ENCODE measurements at regions not wholly inside any gene's neighbourhood (a gene's known extent, or its start where the extent isn't known, plus 50 kb on each side); places are given as distances from the start of the nearest gene placed in this dataset.

GRCh38 chr10:128281343-128281742 is 155.1 kb upstream of the MKI67 start:
- no peak for DNase-seq
- H3K36me3 Mint-ChIP-seq (ENCODE audit: low read depth): no peaks in the 10 kb centered on the region
- H3K27me3 Mint-ChIP-seq: peaks cover 36% of the 10 kb centered on the region
- H3K4me3 Mint-ChIP-seq: no peak overlapping the region
- no peaks in the 10 kb centered on the region for H3K9me3 Mint-ChIP-seq
- no peak overlapping the region for H3K27ac Mint-ChIP-seq
- H3K4me1 Mint-ChIP-seq (ENCODE audit: low read depth): no peaks in the 10 kb centered on the region

- Mint-ChIP-seq H3K36me3 (ENCODE audit: low read depth) (no peaks in the 10 kb centered on the region), H3K9me3 (no peaks in the 10 kb centered on the region), H3K27me3 (peaks cover 34% of the 10 kb centered on the region), H3K27ac (no peak overlapping the region), H3K4me1 (ENCODE audit: low read depth) (no peaks in the 10 kb centered on the region), H3K4me3 (no peak overlapping the region)
- no peak for DNase-seq
These were observed 155.6 kb upstream of the MKI67 start for GRCh38 chr10:128281861-128282260.

DNA sequence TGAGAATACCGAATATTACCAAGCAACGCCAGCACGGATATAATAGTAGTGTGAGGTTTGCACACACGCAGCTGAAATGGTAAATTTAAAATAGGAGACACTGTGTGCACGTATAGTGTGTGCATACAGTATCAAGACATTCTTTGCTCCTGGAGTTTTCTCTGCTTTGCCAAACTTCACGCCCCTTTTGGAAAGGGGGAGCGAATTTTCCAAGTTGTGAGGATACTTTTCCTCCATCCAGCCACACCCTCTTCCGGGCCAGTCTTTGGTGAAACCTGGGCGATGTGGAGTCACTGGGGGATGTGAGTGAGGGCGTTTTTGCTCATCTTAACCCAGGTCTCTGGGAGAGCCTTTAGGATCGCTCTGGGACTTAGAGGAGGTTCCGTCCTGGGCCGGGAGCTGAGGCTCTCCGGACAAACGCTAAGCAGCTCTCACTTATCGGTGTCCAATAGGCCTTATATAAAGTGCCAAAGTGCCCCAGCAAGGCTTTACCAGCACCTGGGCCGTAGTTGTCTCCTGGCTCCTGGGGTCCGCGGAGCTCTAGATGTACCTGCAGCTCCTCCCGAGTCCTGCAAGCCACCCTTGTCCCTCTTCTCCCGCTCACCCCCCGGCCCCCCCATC is 160.0 kb upstream of the MKI67 start:
- Mint-ChIP-seq H3K9me3 (no peaks in the 10 kb centered on the region), H3K4me3 (no peak overlapping the region), H3K36me3 (ENCODE audit: low read depth) (no peaks in the 10 kb centered on the region), H3K27me3 (peaks cover 41% of the 10 kb centered on the region), H3K4me1 (ENCODE audit: low read depth) (no peaks in the 10 kb centered on the region), H3K27ac (no peak overlapping the region)
- DNase-seq: no peak

- Mint-ChIP-seq H3K36me3 (ENCODE audit: low read depth) (no peaks in the 10 kb centered on the region), H3K27me3 (peaks cover 41% of the 10 kb centered on the region), H3K4me1 (ENCODE audit: low read depth) (no peaks in the 10 kb centered on the region), H3K9me3 (no peaks in the 10 kb centered on the region), H3K4me3 (no peak overlapping the region), H3K27ac (no peak overlapping the region)
- no peak for DNase-seq
These were observed 160.7 kb upstream of the MKI67 start for GRCh38 chr10:128286762-128287500.

DNA sequence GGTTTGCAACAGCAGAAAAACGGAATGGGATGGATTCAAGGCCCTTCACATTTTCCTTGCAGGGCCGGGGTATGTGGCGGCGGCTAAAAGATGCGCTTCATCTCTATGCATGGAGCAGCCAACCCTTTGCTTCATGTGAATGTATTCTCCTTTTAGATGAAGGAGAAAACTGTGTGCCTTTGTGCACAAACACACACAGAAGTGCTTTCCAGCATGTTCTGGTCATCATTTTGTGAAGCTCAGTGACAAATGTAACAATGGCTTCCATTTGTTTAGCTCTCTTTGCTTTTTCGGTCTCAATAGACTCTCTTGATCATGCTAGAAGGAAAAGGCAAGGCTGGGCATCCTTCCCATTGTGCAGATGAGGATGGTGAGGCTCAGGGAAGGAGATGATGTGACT is 161.7 kb upstream of the MKI67 start:
- no peak for DNase-seq
- H3K36me3 Mint-ChIP-seq (ENCODE audit: low read depth): no peaks in the 10 kb centered on the region
- peaks cover 41% of the 10 kb centered on the region for H3K27me3 Mint-ChIP-seq
- H3K27ac Mint-ChIP-seq: no peak overlapping the region
- H3K4me1 Mint-ChIP-seq (ENCODE audit: low read depth): no peaks in the 10 kb centered on the region
- H3K9me3 Mint-ChIP-seq: no peaks in the 10 kb centered on the region
- H3K4me3 Mint-ChIP-seq: no peak overlapping the region

DNA sequence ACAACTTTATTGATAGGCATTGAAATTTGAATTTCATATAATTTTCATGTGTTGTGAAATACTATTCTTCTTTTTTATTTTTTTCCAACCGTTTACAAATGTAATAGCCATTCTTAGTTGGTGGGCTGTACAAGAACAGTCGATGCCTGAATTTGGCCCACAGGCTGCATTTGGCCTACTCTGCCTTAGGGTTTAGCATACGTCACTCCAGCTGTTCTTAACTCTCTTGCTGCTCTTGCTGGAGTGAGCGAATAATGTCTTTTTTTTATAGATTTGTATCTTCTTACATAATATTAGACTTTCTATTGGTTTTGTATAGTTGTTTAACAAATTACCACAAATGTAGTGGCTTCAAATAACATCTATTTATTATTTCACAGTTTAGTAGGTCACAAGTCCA is 163.4 kb upstream of the MKI67 start:
- no peak overlapping the region for H3K27ac Mint-ChIP-seq
- H3K9me3 Mint-ChIP-seq: no peaks in the 10 kb centered on the region
- no peaks in the 10 kb centered on the region for H3K36me3 Mint-ChIP-seq (ENCODE audit: low read depth)
- no peak for DNase-seq
- no peak overlapping the region for H3K4me3 Mint-ChIP-seq
- H3K27me3 Mint-ChIP-seq: peaks cover 37% of the 10 kb centered on the region
- no peaks in the 10 kb centered on the region for H3K4me1 Mint-ChIP-seq (ENCODE audit: low read depth)

GRCh38 chr10:128295003-128295402 is 168.8 kb upstream of the MKI67 start:
- Mint-ChIP-seq H3K9me3 (no peaks in the 10 kb centered on the region), H3K4me3 (no peak overlapping the region), H3K36me3 (ENCODE audit: low read depth) (no peaks in the 10 kb centered on the region), H3K27me3 (no peaks in the 10 kb centered on the region), H3K27ac (no peak overlapping the region), H3K4me1 (ENCODE audit: low read depth) (no peaks in the 10 kb centered on the region)
- DNase-seq: no peak

- H3K27ac Mint-ChIP-seq: no peak overlapping the region
- no peak overlapping the region for H3K4me3 Mint-ChIP-seq
- DNase-seq: no peak
- no peaks in the 10 kb centered on the region for H3K27me3 Mint-ChIP-seq
- H3K9me3 Mint-ChIP-seq: no peaks in the 10 kb centered on the region
- no peaks in the 10 kb centered on the region for H3K36me3 Mint-ChIP-seq (ENCODE audit: low read depth)
- no peaks in the 10 kb centered on the region for H3K4me1 Mint-ChIP-seq (ENCODE audit: low read depth)
These were observed 170.2 kb upstream of the MKI67 start for GRCh38 chr10:128296253-128297007.

DNA sequence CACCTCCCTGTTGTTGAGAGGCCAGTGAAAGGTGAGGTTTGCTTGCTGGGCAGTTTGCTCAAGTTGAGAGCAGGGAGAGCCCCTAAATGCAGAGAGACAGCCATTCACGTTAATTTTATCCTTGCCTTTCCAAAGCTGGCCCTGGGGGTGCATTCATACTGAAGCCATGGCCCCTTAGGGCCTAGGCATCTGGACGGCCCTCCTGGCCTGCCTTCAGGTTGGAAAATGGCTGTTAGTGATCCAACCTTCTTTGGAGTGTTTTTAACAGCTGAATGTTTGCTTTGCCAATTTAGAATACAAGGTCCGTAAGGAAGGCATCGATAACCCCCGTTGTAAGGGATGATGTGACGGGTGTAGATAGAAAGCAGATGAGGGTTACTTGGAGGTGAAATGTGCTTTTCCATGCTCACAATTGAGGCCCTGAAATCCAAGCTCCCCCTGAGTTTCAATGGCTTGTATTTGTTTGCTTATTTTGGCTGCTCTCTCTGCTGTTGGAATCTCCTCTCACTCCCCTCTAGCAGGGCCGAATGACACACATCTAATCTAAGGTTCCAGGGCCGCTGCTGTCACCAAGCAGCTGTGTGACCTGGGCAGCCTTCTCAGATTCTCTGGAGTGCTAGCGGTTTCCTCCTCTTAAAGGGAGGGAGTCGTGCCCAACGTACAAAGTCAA is 171.6 kb upstream of the MKI67 start:
- no peak overlapping the region for H3K4me3 Mint-ChIP-seq
- no peaks in the 10 kb centered on the region for H3K36me3 Mint-ChIP-seq (ENCODE audit: low read depth)
- H3K4me1 Mint-ChIP-seq (ENCODE audit: low read depth): no peaks in the 10 kb centered on the region
- no peaks in the 10 kb centered on the region for H3K27me3 Mint-ChIP-seq
- no peaks in the 10 kb centered on the region for H3K9me3 Mint-ChIP-seq
- no peak for DNase-seq
- H3K27ac Mint-ChIP-seq: no peak overlapping the region

GRCh38 chr10:128298587-128298986 is 172.4 kb upstream of the MKI67 start:
- Mint-ChIP-seq H3K9me3 (no peaks in the 10 kb centered on the region), H3K27ac (no peak overlapping the region), H3K36me3 (ENCODE audit: low read depth) (no peaks in the 10 kb centered on the region), H3K4me3 (no peak overlapping the region), H3K27me3 (no peaks in the 10 kb centered on the region), H3K4me1 (ENCODE audit: low read depth) (no peaks in the 10 kb centered on the region)
- DNase-seq: no peak

DNA sequence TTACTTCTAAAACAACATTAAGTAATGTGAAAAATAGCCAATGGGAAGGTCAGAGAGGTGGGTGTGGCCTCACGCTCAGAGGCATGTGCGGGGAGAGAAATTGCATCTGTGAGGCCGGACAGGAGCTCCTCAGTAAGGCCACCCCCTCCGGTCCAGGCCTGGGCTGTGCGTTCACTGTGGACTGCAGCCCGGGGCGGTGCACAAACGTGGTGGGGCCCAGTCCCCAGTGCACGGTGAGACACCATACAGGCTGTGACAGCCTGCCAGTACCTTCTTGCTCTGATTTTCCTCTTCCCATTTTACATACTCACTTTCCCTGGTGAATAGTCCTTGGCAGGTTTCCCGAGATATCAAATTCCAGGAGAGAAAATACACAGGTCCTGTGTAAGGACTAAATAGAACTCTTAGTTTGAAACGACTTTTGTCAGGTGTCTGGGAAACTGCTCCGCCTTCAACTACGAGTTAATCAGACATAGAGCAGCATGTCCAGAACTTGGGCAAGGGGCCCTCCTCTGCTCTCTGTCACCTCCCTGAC is 174.1 kb upstream of the MKI67 start:
- Mint-ChIP-seq H3K4me1 (ENCODE audit: low read depth) (no peaks in the 10 kb centered on the region), H3K9me3 (no peaks in the 10 kb centered on the region), H3K27ac (no peak overlapping the region), H3K4me3 (no peak overlapping the region), H3K36me3 (ENCODE audit: low read depth) (no peaks in the 10 kb centered on the region), H3K27me3 (no peaks in the 10 kb centered on the region)
- DNase-seq: no peak

DNA sequence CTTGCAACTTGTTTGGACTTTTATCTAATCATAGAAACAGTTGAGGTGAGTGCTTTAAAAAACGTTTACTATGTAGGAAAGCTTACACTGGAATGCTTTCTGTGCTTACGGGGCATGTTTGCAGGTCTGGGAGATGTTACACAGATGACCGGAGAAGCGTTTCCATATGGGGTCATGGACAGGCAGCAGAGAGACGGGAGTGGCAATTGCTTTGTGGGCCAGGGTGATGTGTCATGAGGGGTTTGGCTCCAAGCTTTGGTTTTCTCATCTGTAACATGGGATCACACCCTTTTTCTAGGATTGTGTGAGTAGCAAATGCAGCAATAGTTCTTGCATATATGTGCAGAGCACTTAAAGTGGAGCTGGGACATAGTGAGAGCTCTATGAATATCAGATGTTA is 174.8 kb upstream of the MKI67 start:
- no peaks in the 10 kb centered on the region for H3K36me3 Mint-ChIP-seq (ENCODE audit: low read depth)
- H3K4me3 Mint-ChIP-seq: no peak overlapping the region
- H3K9me3 Mint-ChIP-seq: no peaks in the 10 kb centered on the region
- H3K27ac Mint-ChIP-seq: no peak overlapping the region
- no peak for DNase-seq
- no peaks in the 10 kb centered on the region for H3K4me1 Mint-ChIP-seq (ENCODE audit: low read depth)
- H3K27me3 Mint-ChIP-seq: no peaks in the 10 kb centered on the region

DNA sequence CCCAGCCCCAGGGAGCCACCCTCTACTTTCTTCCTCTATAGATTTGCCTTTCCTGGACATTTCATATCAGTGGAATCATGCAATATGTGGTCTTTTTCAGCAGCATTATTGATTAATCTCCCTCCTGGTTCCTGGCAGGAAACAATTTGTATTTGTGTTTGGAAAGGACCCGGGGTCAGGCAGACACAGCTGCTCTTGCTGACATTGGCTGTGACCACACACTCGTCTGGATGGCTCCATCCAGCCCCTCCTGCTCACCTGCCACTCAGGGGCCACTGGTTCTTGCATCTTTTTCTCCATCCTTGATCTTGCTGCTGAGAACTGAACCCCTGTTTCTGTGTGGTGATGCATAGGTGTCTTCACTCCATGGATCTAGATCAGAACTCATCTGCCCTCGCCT is 176.6 kb upstream of the MKI67 start:
- Mint-ChIP-seq H3K4me3 (no peak overlapping the region), H3K9me3 (no peaks in the 10 kb centered on the region), H3K27me3 (no peaks in the 10 kb centered on the region), H3K36me3 (ENCODE audit: low read depth) (no peaks in the 10 kb centered on the region), H3K4me1 (ENCODE audit: low read depth) (no peaks in the 10 kb centered on the region), H3K27ac (no peak overlapping the region)
- no peak for DNase-seq

DNA sequence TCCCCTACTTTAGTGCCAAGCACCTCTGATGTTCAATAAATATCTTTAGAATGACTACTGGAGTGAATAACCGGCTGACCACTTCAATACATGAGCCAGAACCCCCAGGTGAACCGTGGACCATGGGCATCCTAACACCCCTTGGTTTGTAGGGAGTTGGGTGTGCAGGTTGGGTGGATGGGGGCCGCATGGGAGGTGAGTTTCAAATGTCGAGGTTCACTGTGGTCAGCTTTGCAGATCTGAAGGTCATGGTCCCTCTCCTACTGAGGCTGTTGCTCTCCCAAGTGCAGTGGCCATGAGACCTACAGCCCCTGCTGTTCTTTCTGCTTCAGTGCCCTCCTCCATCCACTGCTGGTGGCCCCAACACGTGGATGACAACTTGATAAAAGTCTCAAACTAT is 178.0 kb upstream of the MKI67 start:
- no peaks in the 10 kb centered on the region for H3K4me1 Mint-ChIP-seq (ENCODE audit: low read depth)
- H3K27me3 Mint-ChIP-seq: no peaks in the 10 kb centered on the region
- H3K36me3 Mint-ChIP-seq (ENCODE audit: low read depth): no peaks in the 10 kb centered on the region
- H3K27ac Mint-ChIP-seq: no peak overlapping the region
- no peaks in the 10 kb centered on the region for H3K9me3 Mint-ChIP-seq
- no peak overlapping the region for H3K4me3 Mint-ChIP-seq
- DNase-seq: no peak

All from activated T-cell treated with anti-CD3 and anti-CD28 coated beads, Interleukin-2, amount 50 U/mL, for 24 hours (primary cell).